ENCODE measurements at regions not wholly inside any gene's neighbourhood (a gene's known extent, or its start where the extent isn't known, plus 50 kb on each side); places are given as distances from the start of the nearest gene placed in this dataset.
"Not testable (repeated sequence)": the region's sequence is repeated elsewhere in the genome, so short reads cannot be mapped to it uniquely, and the experiment has no call there.

DNA sequence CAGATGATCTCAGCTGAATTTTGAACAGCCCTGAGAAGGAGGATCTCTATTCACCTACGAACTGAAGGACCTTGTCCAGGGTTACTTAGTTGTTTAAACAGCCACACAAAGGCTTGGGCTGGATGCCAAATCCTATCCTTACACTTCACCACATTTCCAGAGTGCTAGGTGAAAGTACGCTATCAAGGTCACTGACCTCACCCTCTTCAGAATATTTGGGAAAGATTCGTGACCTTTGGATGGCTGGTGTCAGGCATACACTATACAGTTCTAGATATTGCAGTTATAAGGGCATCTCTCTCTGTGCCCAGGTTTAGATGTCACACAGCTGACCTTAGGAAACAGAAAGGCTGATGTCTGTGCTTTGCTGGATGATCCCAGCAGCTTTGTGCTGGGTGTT, 61.2 kb upstream of the ABLIM1 start:
- Mint-ChIP-seq H3K4me3 (ENCODE audit: unreplicated experiment) (no peak overlapping the region), H3K36me3 (ENCODE audit: insufficient read depth, unreplicated experiment) (no peaks in the 10 kb centered on the region), H3K27me3 (ENCODE audit: insufficient read depth, unreplicated experiment) (no peaks in the 10 kb centered on the region), H3K9me3 (ENCODE audit: unreplicated experiment) (no peaks in the 10 kb centered on the region), H3K27ac (ENCODE audit: low read depth, unreplicated experiment) (no peak overlapping the region), H3K4me1 (ENCODE audit: insufficient read depth, unreplicated experiment) (peaks cover 28% of the 10 kb centered on the region)
- CTCF ChIA-PET, result no interaction called here
- BruUV-seq (replicated peaks), result no TSS peak
- intact Hi-C loops (cut with micrococcal nuclease), result no loop called here
- TF ChIP-seq, protein P1, sequence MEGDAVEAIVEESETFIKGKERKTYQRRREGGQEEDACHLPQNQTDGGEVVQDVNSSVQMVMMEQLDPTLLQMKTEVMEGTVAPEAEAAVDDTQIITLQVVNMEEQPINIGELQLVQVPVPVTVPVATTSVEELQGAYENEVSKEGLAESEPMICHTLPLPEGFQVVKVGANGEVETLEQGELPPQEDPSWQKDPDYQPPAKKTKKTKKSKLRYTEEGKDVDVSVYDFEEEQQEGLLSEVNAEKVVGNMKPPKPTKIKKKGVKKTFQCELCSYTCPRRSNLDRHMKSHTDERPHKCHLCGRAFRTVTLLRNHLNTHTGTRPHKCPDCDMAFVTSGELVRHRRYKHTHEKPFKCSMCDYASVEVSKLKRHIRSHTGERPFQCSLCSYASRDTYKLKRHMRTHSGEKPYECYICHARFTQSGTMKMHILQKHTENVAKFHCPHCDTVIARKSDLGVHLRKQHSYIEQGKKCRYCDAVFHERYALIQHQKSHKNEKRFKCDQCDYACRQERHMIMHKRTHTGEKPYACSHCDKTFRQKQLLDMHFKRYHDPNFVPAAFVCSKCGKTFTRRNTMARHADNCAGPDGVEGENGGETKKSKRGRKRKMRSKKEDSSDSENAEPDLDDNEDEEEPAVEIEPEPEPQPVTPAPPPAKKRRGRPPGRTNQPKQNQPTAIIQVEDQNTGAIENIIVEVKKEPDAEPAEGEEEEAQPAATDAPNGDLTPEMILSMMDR (IDR thresholded peaks at IDR 0.05; ENCODE audit: unreplicated experiment), result no peak
- peak; percentile 55 for DNase-seq (ENCODE audit: unreplicated experiment)
- POLR2A ChIA-PET, result no interaction called here

DNA sequence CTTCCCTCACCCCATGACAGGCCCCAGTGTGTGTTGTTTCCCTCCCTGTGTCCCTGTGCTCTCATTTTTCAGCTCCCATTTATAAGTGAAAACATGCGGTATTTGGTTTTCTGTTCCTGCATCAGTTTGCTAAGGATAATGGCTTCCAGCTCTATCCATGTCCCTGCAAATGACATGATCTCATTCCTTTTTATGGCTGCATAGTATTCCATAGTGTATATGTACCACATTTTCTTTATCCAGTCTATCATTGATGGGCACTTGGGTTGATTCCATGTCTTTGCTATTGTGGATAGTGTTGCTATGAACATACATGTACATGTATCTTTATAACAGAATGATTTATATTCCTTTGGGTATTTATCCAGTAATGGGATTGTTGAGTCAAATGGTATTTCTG, 61.9 kb upstream of the ABLIM1 start:
- H3K27me3 Mint-ChIP-seq (ENCODE audit: insufficient read depth, unreplicated experiment); H3K4me3 Mint-ChIP-seq (ENCODE audit: unreplicated experiment); BruUV-seq (replicated peaks); H3K9me3 Mint-ChIP-seq (ENCODE audit: unreplicated experiment); DNase-seq (ENCODE audit: unreplicated experiment); H3K27ac Mint-ChIP-seq (ENCODE audit: low read depth, unreplicated experiment); H3K36me3 Mint-ChIP-seq (ENCODE audit: insufficient read depth, unreplicated experiment); CTCF ChIA-PET; intact Hi-C loops (cut with micrococcal nuclease): not testable (repeated sequence)
- POLR2A ChIA-PET, result interaction anchor here (1.6 kb wide), 1 partner anchor 101 kb away, joined by 6 read pairs; the partner anchor contains the start of gene FHIP2A
- H3K4me1 Mint-ChIP-seq (ENCODE audit: insufficient read depth, unreplicated experiment), result peaks cover 23% of the 10 kb centered on the region

DNA sequence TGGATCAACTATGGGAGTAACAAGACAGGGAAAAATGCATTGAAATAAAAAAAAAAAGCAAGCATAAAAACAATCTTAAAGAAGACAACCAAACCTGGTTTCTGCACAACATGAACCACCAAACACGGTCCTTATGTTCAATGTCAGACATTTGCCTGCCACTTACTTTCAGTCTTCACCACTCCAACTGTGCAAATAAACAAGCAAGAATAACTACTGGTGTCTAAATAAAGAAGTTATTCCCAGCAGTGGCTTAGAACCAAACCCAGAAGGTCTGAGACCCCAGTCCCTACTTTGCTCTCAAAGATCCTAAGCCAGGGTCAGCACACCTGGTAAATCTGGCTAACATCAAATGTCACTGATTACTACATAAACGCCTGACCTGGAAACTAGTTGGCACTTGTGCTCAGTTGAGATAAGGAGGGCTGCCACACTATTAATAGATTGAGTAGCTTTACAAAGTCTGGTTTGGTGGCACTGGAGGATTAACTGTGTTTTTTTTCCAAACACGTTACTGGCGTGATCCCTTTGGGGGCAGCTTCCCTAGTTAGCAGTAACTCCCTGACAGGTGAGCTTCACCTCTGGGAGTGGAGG, 62.7 kb upstream of the ABLIM1 start:
- H3K36me3 Mint-ChIP-seq (ENCODE audit: insufficient read depth, unreplicated experiment), result no peaks in the 10 kb centered on the region
- CTCF ChIA-PET, result interaction anchor here (0.6 to 0.9 kb wide), 4 partner anchors 7 to 16 kb away, joined by 3 to 5 read pairs (median 3); no protein-coding TSS in a partner anchor
- POLR2A ChIA-PET, result interaction anchor here (0.6 to 1.6 kb wide), 3 partner anchors 27 to 101 kb away, joined by 4 to 6 read pairs (median 4); partner anchors contain the start of gene FHIP2A
- no peaks in the 10 kb centered on the region for H3K27me3 Mint-ChIP-seq (ENCODE audit: insufficient read depth, unreplicated experiment)
- BruUV-seq (replicated peaks), result no TSS peak
- no peak overlapping the region for H3K27ac Mint-ChIP-seq (ENCODE audit: low read depth, unreplicated experiment)
- DNase-seq (ENCODE audit: unreplicated experiment), result no peak
- peaks cover 17% of the 10 kb centered on the region for H3K4me1 Mint-ChIP-seq (ENCODE audit: insufficient read depth, unreplicated experiment)
- no peaks in the 10 kb centered on the region for H3K9me3 Mint-ChIP-seq (ENCODE audit: unreplicated experiment)
- intact Hi-C loops (cut with micrococcal nuclease), result no loop called here
- TF ChIP-seq, protein P1 (IDR thresholded peaks at IDR 0.05; ENCODE audit: unreplicated experiment), result no peak
- no peak overlapping the region for H3K4me3 Mint-ChIP-seq (ENCODE audit: unreplicated experiment)

DNA sequence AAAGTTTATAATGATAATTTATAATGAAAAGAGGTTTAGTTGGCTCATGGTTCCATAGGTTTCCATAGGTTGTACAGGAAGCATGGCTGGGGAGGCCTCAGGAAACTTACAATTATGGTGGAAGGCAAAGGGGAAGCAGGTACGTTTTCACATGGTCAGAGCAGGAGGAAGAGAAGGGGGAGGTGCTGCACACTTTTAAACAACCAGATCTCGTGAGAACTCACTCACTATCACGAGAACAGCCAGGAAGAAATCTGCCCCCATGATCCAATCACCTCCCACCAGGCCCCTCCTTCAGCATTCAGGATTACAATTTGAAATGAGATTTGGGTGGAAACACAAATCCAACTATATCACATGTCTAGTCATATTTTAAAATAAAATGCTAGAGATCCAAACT, 64.1 kb upstream of the ABLIM1 start:
- H3K27ac Mint-ChIP-seq (ENCODE audit: low read depth, unreplicated experiment); H3K9me3 Mint-ChIP-seq (ENCODE audit: unreplicated experiment); H3K4me3 Mint-ChIP-seq (ENCODE audit: unreplicated experiment); DNase-seq (ENCODE audit: unreplicated experiment); H3K27me3 Mint-ChIP-seq (ENCODE audit: insufficient read depth, unreplicated experiment); intact Hi-C loops (cut with micrococcal nuclease); BruUV-seq (replicated peaks); H3K36me3 Mint-ChIP-seq (ENCODE audit: insufficient read depth, unreplicated experiment): not testable (repeated sequence)
- ChIA-PET CTCF (interaction anchor here (1.9 kb wide), 1 partner anchor 63 kb away, joined by 11 read pairs; no protein-coding TSS in a partner anchor), POLR2A (interaction anchor here (0.6 to 6.3 kb wide), 3 partner anchors 13 to 112 kb away, joined by 3 to 61 read pairs (median 17); partner anchors contain the start of gene FHIP2A)
- peaks cover 29% of the 10 kb centered on the region for H3K4me1 Mint-ChIP-seq (ENCODE audit: insufficient read depth, unreplicated experiment)

DNA sequence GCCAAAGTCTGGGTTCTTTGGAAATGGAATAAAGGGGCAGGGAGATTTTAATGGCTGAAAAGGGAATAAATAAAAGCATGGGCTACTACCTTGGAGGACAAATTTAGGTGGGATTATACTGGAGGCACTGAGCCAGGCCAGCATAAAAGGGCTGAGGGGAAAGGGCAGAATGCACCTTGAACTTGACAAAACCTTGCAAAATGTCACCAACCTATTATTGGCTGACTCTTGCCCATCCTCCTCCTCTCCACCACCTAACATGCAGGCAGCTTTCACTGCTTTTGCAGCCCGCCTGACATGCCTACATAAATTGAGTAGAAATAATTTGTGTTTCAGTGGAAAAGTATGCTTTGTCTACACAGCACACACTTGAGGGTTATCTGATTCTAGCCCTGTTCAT, 65.3 kb upstream of the ABLIM1 start:
- Mint-ChIP-seq H3K27me3 (ENCODE audit: insufficient read depth, unreplicated experiment) (no peaks in the 10 kb centered on the region), H3K4me3 (ENCODE audit: unreplicated experiment) (no peak overlapping the region), H3K27ac (ENCODE audit: low read depth, unreplicated experiment) (peak overlapping the region; percentile 59), H3K36me3 (ENCODE audit: insufficient read depth, unreplicated experiment) (no peaks in the 10 kb centered on the region), H3K4me1 (ENCODE audit: insufficient read depth, unreplicated experiment) (peaks cover 37% of the 10 kb centered on the region), H3K9me3 (ENCODE audit: unreplicated experiment) (no peaks in the 10 kb centered on the region)
- no TSS peak for BruUV-seq (replicated peaks)
- POLR2A ChIA-PET, result interaction anchor here (0.8 to 6.3 kb wide), 10 partner anchors 9 to 478 kb away, joined by 3 to 61 read pairs (median 6); partner anchors contain the start of gene FHIP2A
- CTCF ChIA-PET, result interaction anchor here (1.0 to 2.1 kb wide), 4 partner anchors 10 to 62 kb away, joined by 3 to 11 read pairs (median 6); no protein-coding TSS in a partner anchor
- DNase-seq (ENCODE audit: unreplicated experiment), result no peak
- TF ChIP-seq, protein P1 (IDR thresholded peaks at IDR 0.05; ENCODE audit: unreplicated experiment), result no peak
- intact Hi-C loops (cut with micrococcal nuclease), result no loop called here

Measured in MCF 10A (cell line).